NAMALWA (cell line): ENCODE measurements at regions not wholly inside any gene's neighbourhood (a gene's known extent, or its start where the extent isn't known, plus 50 kb on each side); places are given as distances from the start of the nearest gene placed in this dataset.
"Not testable (repeated sequence)": the region's sequence is repeated elsewhere in the genome, so short reads cannot be mapped to it uniquely, and the experiment has no call there.

Experiments
- DNase-seq: peaks from one replicate; pipeline ENCODE4 v3.0.0-alpha.2; 2015; ENCODE audit warnings: low spot score

- no peak for DNase-seq
Measured at GRCh38 chr1:60849401-60849800, 233.0 kb upstream of the NFIA start.

- DNase-seq: peak; percentile 69
Measured at GRCh38 chr1:60848583-60849188, 233.7 kb upstream of the NFIA start.

GRCh38 chr1:60847855-60848582 lies 234.3 kb upstream of the NFIA start:
- DNase-seq: no peak

GRCh38 chr1:60847391-60847790 lies 235.0 kb upstream of the NFIA start:
- DNase-seq: no peak

- not testable (repeated sequence) for DNase-seq
Measured at GRCh38 chr1:60845659-60846058, 236.7 kb upstream of the NFIA start.

- DNase-seq: no peak
Measured at GRCh38 chr1:60842304-60842703, 240.1 kb upstream of the NFIA start.

GRCh38 chr1:60841116-60842046 lies 241.0 kb upstream of the NFIA start:
- no peak for DNase-seq

- not testable (repeated sequence) for DNase-seq
Measured at GRCh38 chr1:60840476-60840875, 241.9 kb upstream of the NFIA start.

GRCh38 chr1:60835649-60836048 lies 246.7 kb upstream of the NFIA start:
- DNase-seq: no peak

GRCh38 chr1:60833173-60833572 lies 249.2 kb upstream of the NFIA start:
- DNase-seq: no peak

- DNase-seq: no peak
Measured at GRCh38 chr1:60832367-60832766, 250.0 kb upstream of the NFIA start.

- DNase-seq: no peak
Measured at GRCh38 chr1:60831780-60832179, 250.6 kb upstream of the NFIA start.

- no peak for DNase-seq
Measured at GRCh38 chr1:60828944-60829343, 253.4 kb upstream of the NFIA start.

- DNase-seq: no peak
Measured at GRCh38 chr1:60826320-60827094, 255.9 kb upstream of the NFIA start.

- DNase-seq: peak; percentile 28
Measured at GRCh38 chr1:60825593-60825992, 256.8 kb upstream of the NFIA start.

GRCh38 chr1:60823151-60823550 lies 259.2 kb upstream of the NFIA start:
- no peak for DNase-seq

GRCh38 chr1:60822252-60822651 lies 260.1 kb upstream of the NFIA start:
- DNase-seq: no peak

GRCh38 chr1:60821156-60821555 lies 261.2 kb upstream of the NFIA start:
- DNase-seq: no peak

GRCh38 chr1:60818969-60819701 lies 263.2 kb upstream of the NFIA start:
- no peak for DNase-seq

- no peak for DNase-seq
Measured at GRCh38 chr1:60813071-60813470, 269.3 kb upstream of the NFIA start.
